ENCODE measurements at regions not wholly inside any gene's neighbourhood (a gene's known extent, or its start where the extent isn't known, plus 50 kb on each side); places are given as distances from the start of the nearest gene placed in this dataset.

GRCh38 chr7:46723742-46724141 lies 802.7 kb upstream of the IGFBP3 start:
- Histone ChIP-seq H3K4me3 (replicated peaks in 1 of 2; ENCODE audit: low read depth in 1 of 2, low read length in 2 of 2) (no peak overlapping the region), H3K9me3 (ENCODE audit: control insufficient read depth in 1 of 2, insufficient read depth in 1 of 2, low read depth in 1 of 2, low read length in 2 of 2) (no peaks in the 10 kb centered on the region), H3K4me2 (ENCODE audit: low read length) (no peak overlapping the region), H3K27ac (ENCODE audit: low read depth, low read length) (no peak overlapping the region), H3K27me3 (ENCODE audit: insufficient read depth, low read length) (no peaks in the 10 kb centered on the region), H4K20me1 (ENCODE audit: insufficient read depth) (no peaks in the 10 kb centered on the region), H3K36me3 (ENCODE audit: control insufficient read depth in 1 of 2, insufficient read depth in 2 of 2, low read length in 2 of 2) (no peaks in the 10 kb centered on the region), H3K9me2 (ENCODE audit: insufficient read depth) (no peaks in the 10 kb centered on the region), H3K9ac (ENCODE audit: low read length) (no peak overlapping the region), H3K4me1 (ENCODE audit: control insufficient read depth in 1 of 2, insufficient read depth in 2 of 2, low read length in 2 of 2) (peaks cover 0 to 7% of the 10 kb centered on the region in 2 experiments; a peak in 1 of 4 replicates), H2AFZ (ENCODE audit: low read depth, low read length, poor library complexity, severe bottlenecking) (no peak overlapping the region), H3K79me2 (ENCODE audit: insufficient read depth, low read length) (no peaks in the 10 kb centered on the region)
- DNase-seq (ENCODE audit: low read depth, low spot score) (no peak), ATAC-seq (no peak)
- intact Hi-C loops (cut with micrococcal nuclease): no loop called here
- POLR2A ChIA-PET: no interaction called here
- RAD21 ChIA-PET (ENCODE audit: low non-redundant PET in 1 of 2, low total read pairs in 2 of 2, uncharacterized antibody in 2 of 2, unreplicated experiment in 2 of 2): no interaction called here
- CTCF ChIA-PET: no interaction called here
- no TSS peak for BruUV-seq (replicated peaks)
- TF ChIP-seq TCF7L2 (IDR thresholded peaks at IDR 0.05; ENCODE audit: borderline replicate concordance, extremely low read depth, insufficient read depth, insufficient read length) (no peak), JUND (IDR thresholded peaks at IDR 0.05) (no peak), SP1 (IDR thresholded peaks at IDR 0.05; ENCODE audit: low read depth) (no peak), ELF1 (IDR thresholded peaks at IDR 0.05; ENCODE audit: borderline replicate concordance, low read depth) (no peak)

- Histone ChIP-seq H3K79me2 (ENCODE audit: insufficient read depth, low read length) (no peaks in the 10 kb centered on the region), H3K4me3 (replicated peaks in 1 of 2; ENCODE audit: low read depth in 1 of 2, low read length in 2 of 2) (no peak overlapping the region), H3K9me3 (ENCODE audit: control insufficient read depth in 1 of 2, insufficient read depth in 1 of 2, low read depth in 1 of 2, low read length in 2 of 2) (no peaks in the 10 kb centered on the region), H3K27ac (ENCODE audit: low read depth, low read length) (no peak overlapping the region), H4K20me1 (ENCODE audit: insufficient read depth) (no peaks in the 10 kb centered on the region), H2AFZ (ENCODE audit: low read depth, low read length, poor library complexity, severe bottlenecking) (no peak overlapping the region), H3K4me2 (ENCODE audit: low read length) (no peak overlapping the region), H3K9me2 (ENCODE audit: insufficient read depth) (no peaks in the 10 kb centered on the region), H3K36me3 (ENCODE audit: control insufficient read depth in 1 of 2, insufficient read depth in 2 of 2, low read length in 2 of 2) (no peaks in the 10 kb centered on the region), H3K27me3 (ENCODE audit: insufficient read depth, low read length) (no peaks in the 10 kb centered on the region), H3K4me1 (ENCODE audit: control insufficient read depth in 1 of 2, insufficient read depth in 2 of 2, low read length in 2 of 2) (peaks cover 0 to 7% of the 10 kb centered on the region in 2 experiments; a peak in 1 of 4 replicates), H3K9ac (ENCODE audit: low read length) (no peak overlapping the region)
- ChIA-PET POLR2A (no interaction called here), CTCF (no interaction called here), RAD21 (ENCODE audit: low non-redundant PET in 1 of 2, low total read pairs in 2 of 2, uncharacterized antibody in 2 of 2, unreplicated experiment in 2 of 2) (no interaction called here)
- no peak for DNase-seq (ENCODE audit: low read depth, low spot score)
- no TSS peak for BruUV-seq (replicated peaks)
- ATAC-seq: no peak
- intact Hi-C loops (cut with micrococcal nuclease): no loop called here
- no peak for TF ChIP-seq EZH2phosphoT487 (IDR thresholded peaks at IDR 0.05; ENCODE audit: borderline replicate concordance)
- no peak for TF ChIP-seq JUND (IDR thresholded peaks at IDR 0.05)
- TF ChIP-seq CBX3 (IDR thresholded peaks at IDR 0.05; ENCODE audit: low read depth): no peak
- no peak for TF ChIP-seq ELF1 (IDR thresholded peaks at IDR 0.05; ENCODE audit: borderline replicate concordance, low read depth)
- TF ChIP-seq TCF7L2 (IDR thresholded peaks at IDR 0.05; ENCODE audit: borderline replicate concordance, extremely low read depth, insufficient read depth, insufficient read length): no peak
- no peak for TF ChIP-seq CEBPB (IDR thresholded peaks at IDR 0.05; ENCODE audit: low read depth)
- TF ChIP-seq FOSL1 (IDR thresholded peaks at IDR 0.05; ENCODE audit: low read depth): no peak
- no peak for TF ChIP-seq ZFX (IDR thresholded peaks at IDR 0.05)
- no peak for TF ChIP-seq REST (IDR thresholded peaks at IDR 0.05; ENCODE audit: low read depth)
- TF ChIP-seq ZNF274 (IDR thresholded peaks at IDR 0.05; ENCODE audit: low read depth, low read length): no peak
- no peak for TF ChIP-seq EZH2 (IDR thresholded peaks at IDR 0.05)
- TF ChIP-seq CTCF (IDR thresholded peaks at IDR 0.05 in 2 of 3, conservative IDR thresholded peaks at IDR 0.05 in 1 of 3; ENCODE audit: borderline replicate concordance in 1 of 3, insufficient read depth in 1 of 3, low read depth in 2 of 3, low read length in 2 of 3): no peak
- TF ChIP-seq SP1 (IDR thresholded peaks at IDR 0.05; ENCODE audit: low read depth): no peak
These were observed 801.9 kb upstream of the IGFBP3 start for GRCh38 chr7:46723003-46723402.
